ENCODE measurements at regions not wholly inside any gene's neighbourhood (a gene's known extent, or its start where the extent isn't known, plus 50 kb on each side); places are given as distances from the start of the nearest gene placed in this dataset.

DNA sequence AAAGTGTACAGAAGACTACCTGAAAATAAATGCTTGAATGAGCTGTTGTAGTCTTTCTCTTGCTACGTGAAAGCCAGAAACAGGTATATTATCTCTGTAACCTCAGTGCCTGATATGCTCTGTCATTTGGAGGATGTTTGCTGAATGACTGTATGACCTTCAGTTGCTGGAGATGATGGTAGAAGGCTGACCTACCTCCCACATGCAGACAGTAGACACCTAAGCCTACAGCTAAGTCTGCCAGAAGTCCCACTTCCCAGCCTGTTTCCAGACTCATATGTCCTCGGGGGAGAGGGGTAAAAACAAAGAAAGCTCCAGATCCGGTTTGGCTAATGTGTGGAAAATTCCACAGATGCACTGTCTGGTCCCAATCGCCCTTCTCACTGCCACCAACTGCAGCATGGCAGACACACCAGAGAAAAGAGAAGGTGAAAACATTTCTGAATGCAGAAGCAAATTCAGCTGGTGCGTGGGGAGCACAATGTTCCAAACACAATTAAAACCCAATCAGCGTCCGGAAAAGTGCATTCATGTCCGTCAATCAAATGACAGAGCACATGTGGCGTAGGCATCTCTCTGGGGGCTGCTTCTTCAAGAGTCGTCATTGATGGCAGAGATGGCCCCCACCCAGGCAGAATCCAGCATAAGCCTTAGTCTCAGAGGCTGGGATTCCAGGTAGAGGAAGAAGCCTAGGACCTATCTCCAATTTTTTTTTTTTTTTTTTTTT is 76.3 kb upstream of the TBX3 start:
- TF ChIP-seq, protein P1, sequence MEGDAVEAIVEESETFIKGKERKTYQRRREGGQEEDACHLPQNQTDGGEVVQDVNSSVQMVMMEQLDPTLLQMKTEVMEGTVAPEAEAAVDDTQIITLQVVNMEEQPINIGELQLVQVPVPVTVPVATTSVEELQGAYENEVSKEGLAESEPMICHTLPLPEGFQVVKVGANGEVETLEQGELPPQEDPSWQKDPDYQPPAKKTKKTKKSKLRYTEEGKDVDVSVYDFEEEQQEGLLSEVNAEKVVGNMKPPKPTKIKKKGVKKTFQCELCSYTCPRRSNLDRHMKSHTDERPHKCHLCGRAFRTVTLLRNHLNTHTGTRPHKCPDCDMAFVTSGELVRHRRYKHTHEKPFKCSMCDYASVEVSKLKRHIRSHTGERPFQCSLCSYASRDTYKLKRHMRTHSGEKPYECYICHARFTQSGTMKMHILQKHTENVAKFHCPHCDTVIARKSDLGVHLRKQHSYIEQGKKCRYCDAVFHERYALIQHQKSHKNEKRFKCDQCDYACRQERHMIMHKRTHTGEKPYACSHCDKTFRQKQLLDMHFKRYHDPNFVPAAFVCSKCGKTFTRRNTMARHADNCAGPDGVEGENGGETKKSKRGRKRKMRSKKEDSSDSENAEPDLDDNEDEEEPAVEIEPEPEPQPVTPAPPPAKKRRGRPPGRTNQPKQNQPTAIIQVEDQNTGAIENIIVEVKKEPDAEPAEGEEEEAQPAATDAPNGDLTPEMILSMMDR (IDR thresholded peaks at IDR 0.05; ENCODE audit: low read length): no peak
- TF ChIP-seq EZH2 (IDR thresholded peaks at IDR 0.05; ENCODE audit: borderline replicate concordance, low read length): no peak

Data from OCI-LY1 (cell line).